PC-9 (cell line): ENCODE measurements at regions not wholly inside any gene's neighbourhood (a gene's known extent, or its start where the extent isn't known, plus 50 kb on each side); places are given as distances from the start of the nearest gene placed in this dataset.

ENCODE experiments used
- BruUV-seq: library from RNA; stranded (reverse); fragments of 400-500 nt; replicated peaks from 2 replicates; lab custom pipeline; 2021; lab: Mats Ljungman, UMichigan
- CTCF ChIA-PET: fragments of 300-600 bp; sonication (Branson Sonifier 250); formaldehyde crosslinking; loops from one replicate; lab custom pipeline; 2022; ENCODE audit warnings: antibody characterized with exemption; lab: Charles Lee
- POLR2A ChIA-PET: fragments of 300-600 bp; sonication (Branson Sonifier 250); formaldehyde crosslinking; loops from one replicate; lab custom pipeline; 2022; ENCODE audit warnings: antibody characterized with exemption; ENCODE audit not compliant: unreplicated experiment; lab: Charles Lee
- DNase-seq, 2 experiments: peaks; one replicate each; pipeline versions ENCODE4 v3.0.0 to v3.0.0-alpha.2; 2015 to 2022; ENCODE audit warnings: mixed read lengths in 1 of 2
- H2AFZ ChIP-seq: fragments of 200-600 bp; sonication (generic); 2 replicates; pipeline ENCODE4 v1.8.1; 2017; ENCODE audit warnings: antibody characterized with exemption
- H3F3A ChIP-seq: fragments of 200-600 bp; sonication (generic); 2 replicates; pipeline ENCODE4 v1.8.1; 2017; ENCODE audit warnings: antibody characterized with exemption, mild to moderate bottlenecking, low read depth; ENCODE audit not compliant: insufficient read depth
- H3K27ac ChIP-seq: fragments of 200-600 bp; sonication (generic); 2 replicates; pipeline ENCODE4 v1.6.1; 2016; ENCODE audit warnings: mixed run types
- H3K27me3 ChIP-seq: fragments of 200-600 bp; sonication (generic); 2 replicates; pipeline ENCODE4 v1.6.1; 2016; ENCODE audit warnings: low read depth, mixed run types; ENCODE audit not compliant: insufficient read depth
- H3K36me3 ChIP-seq: fragments of 200-600 bp; sonication (generic); 2 replicates; pipeline ENCODE4 v1.6.1; 2016; ENCODE audit warnings: low read depth, mixed run types
- H3K4me1 ChIP-seq: fragments of 200-600 bp; sonication (generic); replicated peaks from 2 replicates; pipeline ENCODE4 v1.6.1; 2016; ENCODE audit warnings: mixed run types; ENCODE audit not compliant: insufficient read depth
- H3K4me2 ChIP-seq: fragments of 200-600 bp; sonication (generic); 2 replicates; pipeline ENCODE4 v1.6.1; 2017; ENCODE audit warnings: mixed run types
- H3K4me3 ChIP-seq: fragments of 200-600 bp; sonication (generic); 2 replicates; pipeline ENCODE4 v1.6.1; 2016; ENCODE audit warnings: mixed run types
- H3K79me2 ChIP-seq: fragments of 200-600 bp; sonication (generic); 2 replicates; pipeline ENCODE4 v1.6.1; 2017; ENCODE audit warnings: low read depth, mixed run types
- H3K9me2 ChIP-seq: fragments of 200-600 bp; sonication (generic); 2 replicates; pipeline ENCODE4 v1.8.1; 2017; ENCODE audit warnings: mild to moderate bottlenecking; ENCODE audit not compliant: insufficient read depth
- H3K9me3 ChIP-seq: fragments of 200-600 bp; sonication (generic); 2 replicates; pipeline ENCODE4 v1.8.1; 2016; ENCODE audit warnings: low read depth; ENCODE audit not compliant: insufficient read depth
- H4K20me1 ChIP-seq: fragments of 200-600 bp; sonication (generic); 2 replicates; pipeline ENCODE4 v1.8.1; 2017; ENCODE audit not compliant: insufficient read depth
- EZH2 ChIP-seq: fragments of 200-600 bp; sonication (generic); IDR thresholded peaks from 2 replicates; pipeline ENCODE4 v1.8.0; 2017; ENCODE audit warnings: antibody characterized with exemption, low read depth
- intact Hi-C: fragments of 100-400 bp; cut with micrococcal nuclease; formaldehyde crosslinking; loops from one replicate; pipeline ENCODE4 v1.10.0; 2022; ENCODE audit not compliant: unreplicated experiment
- TF ChIP-seq, protein P1 (sequence below): fragments of 200-600 bp; sonication (generic); conservative IDR thresholded peaks from 2 replicates; pipeline ENCODE4 v1.6.1; 2017; ENCODE audit warnings: mixed run types, antibody characterized with exemption, mild to moderate bottlenecking, moderate library complexity

DNA sequence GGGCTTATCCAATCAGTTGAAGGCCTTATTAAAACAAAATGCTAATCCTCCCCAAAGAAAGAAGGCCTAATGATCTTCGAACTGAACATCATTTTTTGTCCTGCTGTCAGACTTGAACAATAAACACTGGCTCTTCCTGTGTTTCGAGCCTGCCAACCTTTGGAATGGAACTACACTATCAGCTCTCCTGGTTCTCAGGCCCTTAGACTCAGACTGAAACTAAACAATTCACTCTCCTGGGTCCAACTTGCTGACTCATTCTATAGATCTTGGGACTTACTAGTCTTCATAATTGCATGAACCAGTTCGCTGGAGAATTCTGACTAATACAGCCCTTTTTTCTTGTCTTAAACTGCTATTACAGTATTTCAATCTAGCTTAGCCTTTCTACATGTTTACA lies 235.2 kb downstream of the LNPK start:
- POLR2A ChIA-PET, result no interaction called here
- Histone ChIP-seq H3K4me3 (no peak overlapping the region), H3K9me2 (peaks cover 4% of the 10 kb centered on the region; the same call in 1 of the 2 replicates), H3K79me2 (no peaks in the 10 kb centered on the region), H3K4me2 (no peak overlapping the region), H3K4me1 (no peaks in the 10 kb centered on the region), H3K36me3 (no peaks in the 10 kb centered on the region), H3F3A (no peaks in the 10 kb centered on the region), H3K27ac (no peak overlapping the region), H2AFZ (0 out of 2 replicates have a peak overlapping the region, but pooled peaks have one; percentile 5), H4K20me1 (no peaks in the 10 kb centered on the region), H3K9me3 (no peaks in the 10 kb centered on the region), H3K27me3 (peaks cover 9% of the 10 kb centered on the region; the same call in 1 of the 2 replicates)
- no peak for TF ChIP-seq EZH2
- TF ChIP-seq, protein P1, sequence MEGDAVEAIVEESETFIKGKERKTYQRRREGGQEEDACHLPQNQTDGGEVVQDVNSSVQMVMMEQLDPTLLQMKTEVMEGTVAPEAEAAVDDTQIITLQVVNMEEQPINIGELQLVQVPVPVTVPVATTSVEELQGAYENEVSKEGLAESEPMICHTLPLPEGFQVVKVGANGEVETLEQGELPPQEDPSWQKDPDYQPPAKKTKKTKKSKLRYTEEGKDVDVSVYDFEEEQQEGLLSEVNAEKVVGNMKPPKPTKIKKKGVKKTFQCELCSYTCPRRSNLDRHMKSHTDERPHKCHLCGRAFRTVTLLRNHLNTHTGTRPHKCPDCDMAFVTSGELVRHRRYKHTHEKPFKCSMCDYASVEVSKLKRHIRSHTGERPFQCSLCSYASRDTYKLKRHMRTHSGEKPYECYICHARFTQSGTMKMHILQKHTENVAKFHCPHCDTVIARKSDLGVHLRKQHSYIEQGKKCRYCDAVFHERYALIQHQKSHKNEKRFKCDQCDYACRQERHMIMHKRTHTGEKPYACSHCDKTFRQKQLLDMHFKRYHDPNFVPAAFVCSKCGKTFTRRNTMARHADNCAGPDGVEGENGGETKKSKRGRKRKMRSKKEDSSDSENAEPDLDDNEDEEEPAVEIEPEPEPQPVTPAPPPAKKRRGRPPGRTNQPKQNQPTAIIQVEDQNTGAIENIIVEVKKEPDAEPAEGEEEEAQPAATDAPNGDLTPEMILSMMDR, result no peak
- intact Hi-C loops, result no loop called here
- CTCF ChIA-PET, result no interaction called here
- BruUV-seq, result no TSS peak
- DNase-seq, result no peak

DNA sequence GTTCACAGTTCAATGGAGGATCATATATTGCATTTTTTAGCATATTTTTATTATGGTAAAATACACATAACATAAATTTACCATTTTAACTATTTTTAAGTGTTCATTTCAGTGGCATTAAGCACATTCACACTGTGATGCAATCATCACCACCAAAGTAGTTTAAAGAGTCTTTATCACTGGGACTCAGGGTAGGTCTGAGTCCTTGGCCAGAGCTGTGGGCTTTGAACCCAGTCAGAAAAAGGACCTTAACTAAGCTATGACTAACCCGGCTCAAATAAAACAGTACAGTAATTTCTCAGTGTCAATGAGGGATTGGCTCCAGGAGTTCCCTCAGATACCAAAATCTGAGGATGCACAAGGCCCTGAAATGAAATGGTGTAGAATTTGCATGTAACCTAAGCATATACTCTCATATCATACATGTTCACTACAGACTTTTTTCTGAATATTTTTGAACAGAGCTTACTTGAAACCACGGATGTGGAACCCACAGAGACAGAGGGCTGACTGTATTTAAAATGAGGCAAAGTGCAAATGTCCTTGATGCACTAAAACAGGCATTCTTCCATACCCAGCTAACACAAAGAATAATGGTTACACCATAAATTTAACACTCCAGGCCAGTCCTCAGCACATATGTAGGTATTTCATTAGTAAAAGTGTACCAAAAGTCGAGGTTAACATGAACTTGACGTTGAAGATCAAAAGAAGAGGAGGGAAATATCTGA lies 246.2 kb downstream of the LNPK start:
- ChIA-PET CTCF (no interaction called here), POLR2A (no interaction called here)
- H3K27ac ChIP-seq, result no peak overlapping the region
- no peak for DNase-seq
- no peaks in the 10 kb centered on the region for H3K4me1 ChIP-seq
- H4K20me1 ChIP-seq, result no peaks in the 10 kb centered on the region
- H3F3A ChIP-seq, result no peaks in the 10 kb centered on the region
- H3K4me3 ChIP-seq, result no peak overlapping the region
- TF ChIP-seq, protein P1, result no peak
- TF ChIP-seq EZH2, result no peak
- no peaks in the 10 kb centered on the region for H3K9me2 ChIP-seq
- intact Hi-C loops, result no loop called here
- H3K4me2 ChIP-seq, result no peak overlapping the region
- H3K27me3 ChIP-seq, result peaks cover 7% of the 10 kb centered on the region; the same call in 1 of the 2 replicates
- BruUV-seq, result no TSS peak
- H3K36me3 ChIP-seq, result no peaks in the 10 kb centered on the region
- no peaks in the 10 kb centered on the region for H3K9me3 ChIP-seq
- H2AFZ ChIP-seq, result no peak overlapping the region
- no peaks in the 10 kb centered on the region for H3K79me2 ChIP-seq

DNA sequence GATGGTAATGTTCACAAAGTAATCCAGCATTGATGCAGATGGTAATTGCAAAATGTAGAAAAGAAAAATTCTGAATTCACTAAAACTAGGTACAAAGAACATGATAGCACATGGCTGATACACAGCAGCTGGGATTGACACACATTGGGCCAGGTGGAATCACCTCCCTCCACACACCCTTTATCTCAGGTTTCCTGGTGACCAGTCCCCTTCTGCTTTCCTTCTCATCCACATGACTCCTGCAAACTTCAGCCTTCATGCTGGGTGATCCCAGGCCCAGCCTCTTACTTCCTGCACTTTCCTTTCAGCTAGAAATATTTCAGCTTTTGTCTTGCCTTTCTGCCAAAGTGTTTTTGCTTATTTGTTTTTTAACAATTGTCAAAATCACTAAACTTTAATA lies 246.9 kb downstream of the LNPK start:
- ChIA-PET CTCF (no interaction called here), POLR2A (no interaction called here)
- no peak overlapping the region for H2AFZ ChIP-seq
- H3F3A ChIP-seq, result no peaks in the 10 kb centered on the region
- no peaks in the 10 kb centered on the region for H3K4me1 ChIP-seq
- intact Hi-C loops, result no loop called here
- H3K4me3 ChIP-seq, result no peak overlapping the region
- H3K27ac ChIP-seq, result no peak overlapping the region
- peaks cover 7% of the 10 kb centered on the region; the same call in 1 of the 2 replicates for H3K27me3 ChIP-seq
- H4K20me1 ChIP-seq, result no peaks in the 10 kb centered on the region
- no peaks in the 10 kb centered on the region for H3K36me3 ChIP-seq
- H3K4me2 ChIP-seq, result no peak overlapping the region
- no peaks in the 10 kb centered on the region for H3K79me2 ChIP-seq
- no TSS peak for BruUV-seq
- no peaks in the 10 kb centered on the region for H3K9me2 ChIP-seq
- no peaks in the 10 kb centered on the region for H3K9me3 ChIP-seq
- no peak for TF ChIP-seq EZH2
- TF ChIP-seq, protein P1, result no peak
- no peak for DNase-seq
